NCI-H526 (cell line): ENCODE measurements at regions not wholly inside any gene's neighbourhood (a gene's known extent, or its start where the extent isn't known, plus 50 kb on each side); places are given as distances from the start of the nearest gene placed in this dataset.

Experiments
- DNase-seq, 2 experiments: peaks; one replicate each; lab custom pipeline; 2025; lab: John Stamatoyannopoulos, UW

DNA sequence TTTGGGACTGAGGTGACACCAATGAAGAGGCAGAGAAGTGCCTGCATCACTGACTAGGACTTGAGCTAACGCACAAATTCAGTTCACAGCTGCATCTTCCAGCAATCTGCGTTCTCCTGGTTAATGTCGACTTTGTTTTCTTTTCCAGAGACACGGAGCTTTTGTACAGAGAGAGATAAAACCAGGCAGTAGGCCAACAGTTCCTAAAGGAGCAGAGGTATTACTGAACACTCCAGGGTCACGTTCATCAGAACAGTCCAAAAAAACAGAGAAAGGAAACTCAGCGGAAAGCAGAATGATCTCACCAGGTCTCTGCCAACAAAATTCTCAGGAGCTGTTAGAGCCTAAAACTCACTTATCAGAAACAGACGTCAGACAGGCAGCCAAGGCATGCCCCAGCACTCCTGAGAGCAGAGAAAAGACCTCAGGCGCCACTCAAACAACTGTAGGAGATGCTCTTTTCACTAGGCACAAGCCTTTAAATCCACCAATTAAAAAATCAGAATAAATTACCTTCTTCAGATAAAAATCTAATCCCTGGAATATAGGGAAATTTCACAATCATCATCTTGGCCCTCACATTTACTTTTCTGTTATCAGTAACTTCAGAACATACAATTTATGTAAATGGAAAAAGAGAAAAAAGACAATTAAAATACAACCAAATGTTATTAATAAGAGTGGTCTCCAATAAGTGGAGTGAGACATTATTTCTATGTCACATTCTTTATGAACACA lies 95.9 kb upstream of the SPTBN1 start:
- no peak for DNase-seq

DNA sequence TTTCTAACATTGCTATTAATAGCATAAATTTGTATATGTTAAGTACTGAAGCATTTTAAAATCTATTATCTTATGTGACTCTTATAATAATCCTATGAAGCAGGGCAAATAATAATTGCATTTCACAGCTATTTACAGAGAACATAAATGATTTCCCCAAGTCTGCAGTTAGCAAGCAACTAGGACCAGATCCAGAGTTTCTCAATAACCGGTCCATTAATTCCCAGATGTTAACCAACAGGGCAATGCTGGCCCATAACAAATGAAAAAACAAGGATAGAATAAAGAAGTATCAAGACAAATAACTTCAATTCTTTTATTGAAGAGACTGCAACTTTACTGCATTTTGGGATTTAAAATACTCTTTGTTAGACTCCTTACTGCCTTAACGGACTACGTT lies 91.7 kb upstream of the SPTBN1 start:
- no peak for DNase-seq

DNA sequence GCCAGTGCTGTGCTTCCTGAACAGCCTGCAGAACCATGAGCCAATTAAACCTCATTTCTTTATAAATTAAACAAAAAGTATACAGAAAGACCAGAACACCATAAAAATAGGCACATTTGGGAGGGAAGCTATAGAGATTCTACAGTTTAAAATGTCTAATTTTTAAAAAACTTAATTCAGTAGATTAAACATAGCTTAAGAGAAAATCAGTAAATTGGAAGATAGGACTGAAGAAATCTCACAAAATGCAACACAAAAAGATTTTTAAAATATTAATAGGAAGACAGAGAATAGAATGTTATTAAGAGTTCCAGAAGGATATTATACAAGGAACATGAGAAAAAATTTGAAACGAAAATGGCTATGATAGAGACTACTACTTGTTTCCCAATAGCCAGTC lies 90.5 kb upstream of the SPTBN1 start:
- DNase-seq: no peak

DNA sequence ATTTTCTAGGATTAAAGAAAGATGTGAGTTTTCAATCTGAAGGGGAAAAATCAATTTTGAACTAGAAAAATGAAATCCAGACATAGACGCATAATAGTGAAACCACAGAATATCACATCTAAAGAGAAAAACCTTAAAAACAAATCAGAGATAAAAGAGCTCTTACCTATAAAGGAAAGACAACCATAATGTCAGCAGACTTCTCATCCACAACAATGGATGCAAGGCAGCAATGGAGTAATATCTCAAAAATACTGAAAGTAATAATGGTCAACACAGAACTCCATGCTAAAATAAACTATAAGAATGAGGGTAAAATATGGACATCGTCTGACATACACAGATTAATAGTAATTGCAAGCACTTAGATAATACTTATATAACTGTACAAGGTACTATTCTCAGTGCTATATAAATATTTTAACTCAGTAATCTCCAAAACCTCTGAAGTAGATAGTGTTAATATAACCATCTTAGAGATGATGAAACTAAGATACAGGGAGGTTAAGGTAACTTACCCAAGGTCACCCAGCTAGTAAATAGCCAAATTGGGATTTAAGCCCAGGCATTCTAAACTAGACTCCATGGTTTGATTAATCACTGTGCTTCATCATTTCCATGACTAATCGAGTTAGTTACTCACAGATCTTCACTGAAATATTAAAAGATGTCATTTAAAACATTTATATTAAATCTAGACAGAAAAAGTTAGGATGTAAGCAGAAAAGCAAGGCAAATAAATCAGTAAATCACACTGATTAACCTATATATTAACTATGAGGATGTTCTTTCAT lies 89.4 kb upstream of the SPTBN1 start:
- no peak for DNase-seq

DNA sequence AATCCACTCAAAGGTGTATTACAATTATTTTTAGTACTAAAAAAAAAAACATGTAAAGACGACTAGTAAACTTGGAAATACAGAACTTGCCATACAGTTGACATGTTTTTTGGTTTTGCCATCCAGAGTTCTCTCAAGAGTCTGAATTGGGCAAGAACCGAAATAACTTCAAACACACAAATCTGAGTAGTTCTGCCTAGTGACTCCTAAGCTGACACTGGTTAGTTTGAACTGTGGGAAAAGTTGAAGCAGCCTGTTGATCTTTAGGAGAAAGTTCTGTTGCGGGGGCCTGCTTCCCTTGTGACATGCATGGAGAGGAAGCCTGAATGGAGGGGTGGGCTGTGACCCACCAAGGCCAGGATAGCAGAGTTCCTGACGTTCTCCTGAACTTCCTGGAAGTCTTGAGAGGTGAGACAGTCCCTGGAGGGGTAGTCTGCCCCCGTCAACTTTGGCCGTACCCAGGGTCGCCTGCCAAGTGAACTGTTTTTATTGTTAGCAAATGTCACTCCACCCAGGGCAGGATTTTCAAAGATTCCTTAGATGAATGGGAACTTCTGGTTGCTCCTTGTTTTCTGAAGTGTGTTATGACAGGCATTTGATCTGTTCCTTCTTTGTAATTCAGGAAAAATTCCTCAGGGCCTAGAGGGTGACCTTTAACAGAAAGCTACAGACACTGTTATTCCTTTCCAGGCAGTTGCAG lies 85.6 kb upstream of the SPTBN1 start:
- no peak for DNase-seq

DNA sequence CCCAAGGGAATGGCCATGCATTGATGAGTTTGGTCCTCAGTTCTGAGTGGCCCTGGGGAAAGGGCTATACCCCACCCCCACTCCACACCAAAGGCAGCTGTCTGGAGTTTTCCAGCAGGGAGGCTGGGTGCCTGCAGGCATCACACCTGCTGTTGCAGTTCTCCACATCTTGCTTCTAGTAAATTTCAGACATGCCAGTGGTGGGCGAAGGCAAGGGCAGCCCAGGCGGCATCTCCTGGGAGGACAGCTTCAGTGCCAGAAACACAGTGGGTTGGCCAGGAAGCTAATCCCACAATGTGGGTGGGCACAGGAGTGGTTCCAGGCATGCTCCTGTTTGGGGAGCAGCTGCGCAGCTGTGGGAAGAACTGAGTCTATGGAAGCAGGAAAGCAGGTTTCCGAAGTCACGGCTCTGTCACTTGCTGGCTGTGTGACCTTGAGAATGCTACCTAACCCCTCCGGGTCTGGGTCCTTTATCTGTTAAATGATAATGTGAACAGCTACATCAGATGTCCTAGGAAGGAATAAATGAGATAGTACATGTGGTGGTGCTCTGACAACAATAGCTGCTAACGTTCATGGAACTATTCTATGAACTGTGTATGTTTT lies 84.6 kb upstream of the SPTBN1 start:
- peak in 1 of 2 experiments; percentile 31 for DNase-seq

DNA sequence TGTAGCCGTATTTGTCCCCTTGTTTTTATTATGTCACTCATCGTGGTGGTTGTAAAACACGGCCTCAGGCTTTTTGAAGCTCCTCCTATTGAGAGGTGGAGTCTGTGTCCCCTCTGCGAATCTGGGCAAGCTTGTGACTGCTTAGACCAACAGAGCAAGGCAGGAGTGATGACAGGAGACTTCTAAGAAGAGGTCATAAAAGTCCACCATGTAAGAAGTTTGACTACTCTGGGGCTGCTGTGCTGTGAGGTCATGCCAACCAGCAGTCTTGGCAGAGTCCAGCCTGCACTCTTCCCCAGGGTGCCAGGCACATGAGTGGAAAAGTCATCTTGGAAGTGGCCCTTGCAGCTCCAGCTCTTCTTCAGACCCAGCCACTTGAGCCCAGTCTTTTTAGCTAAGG lies 83.8 kb upstream of the SPTBN1 start:
- DNase-seq: no peak

DNA sequence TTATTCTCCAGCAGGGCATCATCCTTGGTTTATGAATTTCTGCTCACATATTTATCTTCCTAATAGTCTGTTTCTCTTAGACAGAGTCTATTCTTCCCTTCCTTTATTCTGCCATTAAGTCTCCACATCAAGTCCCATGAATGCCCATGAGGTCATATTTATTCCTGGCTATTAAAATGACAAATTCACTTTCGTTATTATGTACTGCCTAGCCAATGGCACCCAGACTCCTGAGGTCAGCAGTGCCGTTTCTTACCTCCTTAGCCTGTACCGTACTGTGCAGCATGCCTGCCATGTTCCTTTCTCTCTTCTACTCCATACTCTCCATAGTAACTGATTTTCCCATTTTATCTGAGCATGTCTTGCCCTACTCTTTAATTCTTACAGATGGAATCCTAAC lies 82.3 kb upstream of the SPTBN1 start:
- no peak for DNase-seq

DNA sequence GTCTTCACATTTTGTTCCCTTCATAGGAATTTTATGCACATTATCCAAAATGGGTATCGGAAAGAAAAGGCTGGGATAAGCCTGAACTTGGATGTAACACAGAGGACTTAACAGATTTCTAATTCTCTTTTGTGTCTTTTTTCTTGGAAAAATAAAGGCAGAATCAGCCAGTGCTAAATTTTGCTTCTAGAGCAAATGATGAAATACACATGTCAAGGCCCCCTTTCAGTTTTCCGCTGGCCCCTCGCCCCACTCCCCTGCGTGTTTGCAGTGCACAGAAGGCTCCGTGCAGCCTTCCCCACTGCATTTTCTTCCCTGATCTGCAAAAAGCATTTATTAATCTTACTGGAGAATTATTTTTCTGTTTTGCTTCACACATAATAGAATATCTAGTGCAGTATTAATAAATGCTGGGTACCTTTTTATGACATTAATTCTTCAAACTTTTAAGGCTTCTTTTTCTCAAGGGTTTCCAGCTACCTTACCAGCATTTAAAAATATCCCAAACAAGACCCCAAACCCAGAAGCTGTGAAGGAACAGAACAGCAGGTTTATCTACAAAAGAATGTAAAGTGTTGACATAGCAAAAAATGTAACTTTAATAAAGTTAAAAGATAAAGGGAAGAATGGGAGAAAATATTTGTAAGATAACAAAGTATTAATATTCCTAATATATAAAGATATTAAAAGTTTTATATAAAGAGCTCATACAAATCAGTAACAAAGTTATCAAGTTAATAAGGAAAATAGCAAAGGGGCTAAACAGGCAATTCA lies 81.3 kb upstream of the SPTBN1 start:
- DNase-seq: no peak

DNA sequence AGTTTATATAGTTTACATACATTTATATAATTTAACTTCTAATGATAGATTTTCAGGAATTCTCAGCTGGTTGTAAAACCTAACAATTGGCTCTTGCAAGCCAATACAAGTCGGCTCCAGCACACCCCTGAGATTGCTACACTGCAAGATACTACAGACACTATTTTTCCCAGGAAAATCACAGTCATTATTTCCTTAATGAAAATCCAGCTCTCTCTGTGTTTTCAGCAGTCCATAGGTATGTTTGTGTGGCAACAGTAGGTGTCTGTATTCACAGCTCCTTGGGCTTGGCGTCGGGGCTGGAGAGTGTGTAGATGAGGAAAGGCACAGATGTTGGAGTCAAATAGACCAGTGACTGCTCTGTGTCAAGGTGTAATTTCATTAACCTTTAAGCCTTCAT lies 78.7 kb upstream of the SPTBN1 start:
- DNase-seq: no peak

DNA sequence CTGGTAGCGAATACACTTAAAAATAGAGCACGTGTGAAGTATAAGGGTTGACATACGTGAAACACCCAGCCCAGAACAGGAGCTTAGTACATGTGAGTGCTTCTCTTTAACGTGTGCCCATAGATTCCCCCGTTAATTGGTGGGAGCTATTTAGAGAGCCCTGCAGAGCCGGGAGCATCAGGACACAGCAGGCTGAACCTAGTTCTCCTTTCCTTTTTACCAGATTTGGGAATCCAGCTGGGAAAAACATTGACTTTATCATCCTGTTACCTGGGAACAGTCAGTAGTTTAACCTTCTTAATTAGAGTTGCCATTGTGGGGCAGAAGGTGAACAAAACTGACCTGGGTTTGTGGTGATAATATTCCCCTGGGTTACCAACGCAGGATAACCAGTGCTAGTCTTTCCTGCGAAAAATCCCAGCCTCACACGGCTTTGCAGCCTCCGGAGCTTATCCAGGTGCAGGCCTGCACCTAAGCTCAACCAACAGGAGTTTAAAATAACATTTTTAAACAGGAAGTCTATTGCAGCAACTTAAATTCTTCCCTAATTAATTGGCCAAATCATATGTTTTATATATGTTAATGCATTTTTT lies 78.1 kb upstream of the SPTBN1 start:
- no peak for DNase-seq

DNA sequence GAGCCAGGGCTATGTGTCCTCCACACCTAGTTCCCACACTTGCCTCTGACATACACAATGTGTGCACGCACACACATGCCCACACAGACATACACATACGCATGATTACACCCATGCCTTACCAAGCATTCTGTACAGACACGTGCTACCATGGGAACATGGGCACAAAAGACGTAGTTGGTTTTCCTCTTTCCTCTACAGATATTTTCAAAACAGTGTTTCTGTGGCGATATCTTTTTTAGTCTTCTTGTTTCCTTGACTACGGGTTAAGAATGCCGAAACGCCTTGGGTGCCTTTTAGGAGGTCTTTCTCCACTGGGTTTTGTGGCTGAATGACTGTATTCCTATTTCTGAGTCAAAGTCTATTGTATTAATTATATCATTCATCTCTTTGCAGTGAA lies 75.5 kb upstream of the SPTBN1 start:
- DNase-seq: no peak

DNA sequence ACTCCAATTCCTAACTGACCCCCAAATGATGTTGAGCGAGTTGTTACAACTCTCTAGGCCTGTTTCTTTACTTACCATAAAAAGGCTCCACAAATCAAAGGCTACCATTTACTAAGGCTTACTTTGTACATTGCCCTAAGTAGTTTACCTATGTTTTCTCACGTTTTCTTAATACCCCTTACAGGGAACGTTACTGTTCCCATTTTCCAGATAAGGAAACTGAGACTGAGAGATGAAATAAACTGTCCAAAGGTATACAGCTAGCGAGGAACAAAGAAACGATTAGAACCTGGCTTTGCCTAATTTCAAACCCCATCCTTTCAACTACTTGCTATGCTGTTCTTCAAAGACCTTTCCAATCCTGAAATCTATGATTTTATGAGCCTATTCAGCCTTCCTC lies 74.8 kb upstream of the SPTBN1 start:
- no peak for DNase-seq

DNA sequence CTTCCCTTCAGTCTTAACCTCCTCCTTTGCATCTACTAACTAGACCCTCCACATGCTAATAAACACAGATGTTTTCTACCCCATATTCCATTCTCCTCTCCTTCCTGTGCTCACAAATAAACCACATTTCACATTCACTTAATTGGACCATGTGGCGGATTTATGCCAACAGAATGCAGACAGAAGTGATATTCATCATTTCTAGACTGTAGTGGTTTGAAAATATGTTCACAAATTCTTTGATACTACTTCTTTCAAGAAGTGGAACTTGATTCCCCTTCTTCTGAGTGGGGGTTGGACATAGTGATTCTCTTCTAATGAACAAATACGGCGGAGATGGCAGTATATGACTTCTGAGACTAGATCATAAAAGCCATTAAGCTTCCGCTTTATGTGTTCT lies 73.5 kb upstream of the SPTBN1 start:
- DNase-seq: peak; percentile 57 to 65

DNA sequence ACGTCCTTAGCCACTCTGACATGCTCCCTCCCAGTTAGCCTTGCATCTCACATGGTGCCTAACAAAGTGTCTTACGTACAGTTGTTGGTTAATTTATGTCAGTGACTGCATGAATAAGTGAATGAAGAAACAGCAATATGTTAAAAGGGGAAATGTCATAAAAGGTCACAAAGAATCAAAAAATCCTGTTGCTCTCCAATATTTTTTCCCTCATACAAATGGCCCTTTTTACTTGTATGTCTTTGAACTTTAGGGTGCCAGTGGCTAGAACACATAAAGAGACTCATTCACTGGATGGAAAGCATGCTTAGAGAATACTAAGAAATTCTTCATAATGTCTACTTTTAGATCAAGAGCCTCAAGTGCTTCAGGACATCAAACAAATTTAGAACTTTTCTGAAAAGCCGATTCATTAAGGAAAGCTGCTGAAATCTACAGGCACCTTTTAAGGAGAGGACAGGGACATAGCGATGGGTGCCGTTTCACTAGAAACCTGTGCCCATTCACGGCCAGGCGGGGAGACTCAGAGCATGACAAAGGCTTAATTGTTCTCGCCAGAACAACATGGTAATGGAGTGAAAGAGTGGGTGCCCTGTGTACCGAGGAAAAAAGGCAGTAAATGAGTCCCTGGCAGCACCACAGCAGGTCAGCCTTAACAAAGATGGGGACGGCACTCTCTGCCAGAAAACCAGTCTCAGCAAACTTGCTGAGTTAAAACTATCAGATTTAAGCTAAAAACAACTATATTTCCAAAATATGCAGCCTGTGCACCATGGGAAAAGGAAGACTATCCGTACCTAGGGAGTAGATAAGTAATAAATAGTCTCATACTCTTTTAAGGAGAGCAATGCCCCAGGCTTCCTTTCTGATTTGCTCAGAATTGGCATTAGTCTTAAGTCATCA lies 71.6 kb upstream of the SPTBN1 start:
- peak; percentile 74 to 91 for DNase-seq

DNA sequence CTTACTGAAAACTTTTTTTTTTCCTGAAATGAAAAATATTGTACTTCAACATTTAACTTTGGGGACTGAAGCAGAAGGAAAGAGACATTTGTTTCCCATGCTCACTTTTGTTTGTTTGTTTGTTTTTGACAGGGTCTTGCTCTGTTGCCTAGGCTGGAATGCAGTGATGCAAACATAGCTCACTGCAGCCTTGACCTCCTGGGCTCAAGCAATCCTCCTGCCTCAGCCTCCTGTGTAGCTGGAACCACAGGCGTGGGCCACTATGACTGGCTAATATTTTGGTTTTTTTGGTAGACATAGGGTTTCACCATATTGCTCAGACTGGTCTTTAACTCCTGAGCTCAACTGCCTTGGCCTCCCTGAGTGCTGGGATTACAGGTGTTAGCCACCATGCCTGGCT lies 70.9 kb upstream of the SPTBN1 start:
- DNase-seq: no peak

DNA sequence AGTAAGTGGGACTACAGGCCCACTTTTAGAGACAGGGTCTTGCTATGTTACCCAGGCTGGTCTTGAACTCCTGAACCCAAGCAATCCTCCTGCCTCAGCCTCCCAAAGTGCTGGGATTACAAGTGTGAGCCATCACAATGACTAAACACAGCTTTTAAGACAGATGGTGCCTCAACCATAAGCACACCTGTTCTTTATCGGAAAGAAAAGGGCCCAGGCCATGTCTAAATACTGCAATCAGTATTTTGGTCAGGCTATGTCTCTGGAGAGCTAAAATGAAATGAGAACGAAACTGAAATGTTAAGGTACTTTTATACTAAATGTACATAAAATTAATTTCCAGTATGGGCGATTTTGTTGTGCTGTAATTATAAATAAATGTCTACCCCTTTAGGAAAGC lies 69.5 kb upstream of the SPTBN1 start:
- no peak for DNase-seq

DNA sequence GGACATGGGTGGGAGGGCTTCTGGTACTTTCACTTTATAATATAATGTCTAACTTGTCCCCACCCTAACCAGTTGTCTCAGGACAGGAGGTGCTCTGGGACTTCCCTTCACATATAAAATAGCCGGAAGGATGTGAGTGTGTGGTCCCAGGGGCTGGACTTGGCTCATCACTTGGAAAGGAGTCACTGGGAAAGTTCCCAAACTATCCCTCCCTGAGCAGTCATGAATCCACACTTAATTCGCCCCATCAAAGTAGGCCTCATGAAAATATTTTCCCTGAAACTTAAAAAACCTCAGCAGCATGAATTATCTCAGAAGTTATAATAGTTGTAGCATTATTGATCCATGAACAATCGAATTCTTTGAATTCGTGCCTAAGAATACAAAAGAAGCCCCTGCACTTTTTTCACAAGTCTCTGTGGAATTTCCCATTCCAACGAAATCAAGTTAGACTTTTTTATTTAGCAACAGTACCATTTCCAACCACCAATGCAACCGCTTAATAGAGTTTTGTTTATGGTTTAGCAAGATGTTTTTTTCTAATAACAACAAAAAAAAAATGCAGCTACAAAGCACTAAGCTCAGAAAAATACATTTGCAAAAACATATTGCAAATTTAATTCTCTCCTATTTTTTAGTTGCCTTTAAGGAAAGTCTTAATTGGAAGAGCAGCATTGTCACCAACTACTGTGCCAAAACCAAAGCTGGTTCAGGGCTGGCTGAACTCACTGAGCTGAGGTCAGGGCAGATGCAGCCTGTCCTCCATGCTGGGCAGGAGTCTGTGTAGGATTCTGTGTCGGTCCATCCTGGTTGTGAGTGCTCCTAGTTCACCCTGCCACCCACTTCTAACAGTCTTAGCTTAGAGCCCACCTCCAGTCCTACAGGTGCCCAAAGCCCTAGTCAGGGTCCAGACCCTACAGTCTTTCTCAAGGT lies 68.8 kb upstream of the SPTBN1 start:
- no peak for DNase-seq

DNA sequence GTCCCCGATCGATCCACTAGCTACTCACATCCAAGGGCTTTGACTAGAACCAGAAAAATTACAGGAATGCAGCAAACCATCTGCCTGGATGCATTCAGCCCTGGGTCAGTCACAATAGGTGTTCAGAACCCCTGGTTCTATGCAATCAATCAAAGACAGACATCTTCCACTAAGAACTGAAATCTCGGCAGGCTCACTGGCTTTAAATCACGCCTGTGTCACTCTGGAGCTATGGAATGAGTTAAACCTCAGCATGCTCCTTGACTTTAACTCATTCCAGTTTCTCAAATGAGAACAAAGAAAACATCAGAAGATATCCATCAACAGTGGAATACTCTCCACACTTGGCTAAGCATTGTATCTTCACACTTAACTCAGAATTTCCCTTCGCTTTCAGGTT lies 68.1 kb upstream of the SPTBN1 start:
- peak; percentile 67 to 72 for DNase-seq
